ENCODE measurements at regions not wholly inside any gene's neighbourhood (a gene's known extent, or its start where the extent isn't known, plus 50 kb on each side); places are given as distances from the start of the nearest gene placed in this dataset.

DNA sequence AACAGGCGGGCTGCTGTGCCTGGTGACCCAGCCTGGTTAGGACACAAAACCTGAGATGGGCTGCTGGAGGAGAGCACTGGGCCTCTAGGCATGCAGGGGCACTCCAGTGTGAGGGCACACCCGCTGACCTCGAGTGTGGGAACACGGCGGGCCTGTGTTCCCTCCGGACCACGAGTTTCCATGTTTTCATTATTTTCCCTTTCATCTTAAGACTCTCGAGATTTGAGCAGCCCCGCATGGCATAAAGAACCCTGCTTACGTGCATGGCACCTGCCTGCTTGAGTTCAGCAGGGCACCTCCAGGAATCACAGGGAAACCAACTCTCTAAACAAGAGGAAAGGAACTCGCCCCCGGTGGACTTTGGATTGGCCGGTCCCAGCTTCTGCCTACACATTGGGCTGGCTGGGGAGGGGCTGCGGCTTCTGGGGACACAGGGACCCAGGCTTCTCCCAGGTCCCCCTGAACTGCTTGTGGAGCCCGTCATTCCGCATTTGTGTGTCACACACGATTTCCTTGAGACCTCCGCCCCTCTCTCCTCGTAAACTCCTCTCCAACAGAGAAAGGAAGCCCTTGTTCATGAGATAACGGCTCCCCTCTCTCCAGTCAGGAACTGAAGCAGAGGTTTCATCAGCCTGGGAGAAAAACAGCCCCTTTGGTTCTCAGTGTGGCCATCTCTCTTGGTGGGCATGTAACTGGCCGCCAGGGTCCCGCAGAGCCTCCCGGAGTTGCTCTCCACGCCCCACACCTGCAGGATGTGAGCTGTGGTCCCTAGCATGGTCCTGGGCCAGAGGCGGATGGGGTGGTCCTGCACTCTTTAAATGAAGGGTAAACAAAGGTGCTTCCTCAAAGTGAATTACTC, 181.8 kb downstream of the TTLL2 start:
- DNase-seq (ENCODE audit: low spot score), result no peak
- TF ChIP-seq, protein P1, sequence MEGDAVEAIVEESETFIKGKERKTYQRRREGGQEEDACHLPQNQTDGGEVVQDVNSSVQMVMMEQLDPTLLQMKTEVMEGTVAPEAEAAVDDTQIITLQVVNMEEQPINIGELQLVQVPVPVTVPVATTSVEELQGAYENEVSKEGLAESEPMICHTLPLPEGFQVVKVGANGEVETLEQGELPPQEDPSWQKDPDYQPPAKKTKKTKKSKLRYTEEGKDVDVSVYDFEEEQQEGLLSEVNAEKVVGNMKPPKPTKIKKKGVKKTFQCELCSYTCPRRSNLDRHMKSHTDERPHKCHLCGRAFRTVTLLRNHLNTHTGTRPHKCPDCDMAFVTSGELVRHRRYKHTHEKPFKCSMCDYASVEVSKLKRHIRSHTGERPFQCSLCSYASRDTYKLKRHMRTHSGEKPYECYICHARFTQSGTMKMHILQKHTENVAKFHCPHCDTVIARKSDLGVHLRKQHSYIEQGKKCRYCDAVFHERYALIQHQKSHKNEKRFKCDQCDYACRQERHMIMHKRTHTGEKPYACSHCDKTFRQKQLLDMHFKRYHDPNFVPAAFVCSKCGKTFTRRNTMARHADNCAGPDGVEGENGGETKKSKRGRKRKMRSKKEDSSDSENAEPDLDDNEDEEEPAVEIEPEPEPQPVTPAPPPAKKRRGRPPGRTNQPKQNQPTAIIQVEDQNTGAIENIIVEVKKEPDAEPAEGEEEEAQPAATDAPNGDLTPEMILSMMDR (IDR thresholded peaks at IDR 0.05; ENCODE audit: extremely low read depth, missing control alignments), result no peak

DNA sequence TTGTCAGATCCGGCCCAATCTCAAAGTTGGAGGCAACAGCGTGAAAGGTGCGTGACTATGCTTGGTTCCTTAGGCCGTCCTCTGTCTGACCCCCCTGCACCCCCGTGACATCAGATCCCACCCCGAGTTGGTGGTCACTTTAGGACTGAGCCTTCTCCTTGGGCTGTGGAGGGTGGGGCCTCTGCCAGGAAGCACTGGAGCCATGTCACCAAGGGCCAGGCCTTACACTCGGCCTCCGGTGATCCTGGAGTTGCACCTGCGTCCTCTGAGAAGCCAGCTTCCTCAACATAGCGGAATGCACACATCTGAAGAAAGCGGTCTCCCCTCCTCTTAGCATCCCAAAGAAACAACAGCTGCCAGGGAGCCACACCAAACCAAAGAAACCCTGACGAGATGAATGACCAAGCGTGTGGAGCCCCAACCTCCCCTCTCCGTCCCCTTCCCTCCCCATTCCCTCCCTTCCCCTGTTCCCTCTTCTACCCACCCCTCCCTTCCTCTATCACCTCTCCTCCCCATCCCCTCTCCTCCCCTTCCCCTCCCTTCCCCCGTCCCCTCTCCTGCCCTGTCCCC, 182.6 kb downstream of the TTLL2 start:
- DNase-seq (ENCODE audit: low spot score), result no peak
- TF ChIP-seq, protein P1 (IDR thresholded peaks at IDR 0.05; ENCODE audit: extremely low read depth, missing control alignments), result no peak

DNA sequence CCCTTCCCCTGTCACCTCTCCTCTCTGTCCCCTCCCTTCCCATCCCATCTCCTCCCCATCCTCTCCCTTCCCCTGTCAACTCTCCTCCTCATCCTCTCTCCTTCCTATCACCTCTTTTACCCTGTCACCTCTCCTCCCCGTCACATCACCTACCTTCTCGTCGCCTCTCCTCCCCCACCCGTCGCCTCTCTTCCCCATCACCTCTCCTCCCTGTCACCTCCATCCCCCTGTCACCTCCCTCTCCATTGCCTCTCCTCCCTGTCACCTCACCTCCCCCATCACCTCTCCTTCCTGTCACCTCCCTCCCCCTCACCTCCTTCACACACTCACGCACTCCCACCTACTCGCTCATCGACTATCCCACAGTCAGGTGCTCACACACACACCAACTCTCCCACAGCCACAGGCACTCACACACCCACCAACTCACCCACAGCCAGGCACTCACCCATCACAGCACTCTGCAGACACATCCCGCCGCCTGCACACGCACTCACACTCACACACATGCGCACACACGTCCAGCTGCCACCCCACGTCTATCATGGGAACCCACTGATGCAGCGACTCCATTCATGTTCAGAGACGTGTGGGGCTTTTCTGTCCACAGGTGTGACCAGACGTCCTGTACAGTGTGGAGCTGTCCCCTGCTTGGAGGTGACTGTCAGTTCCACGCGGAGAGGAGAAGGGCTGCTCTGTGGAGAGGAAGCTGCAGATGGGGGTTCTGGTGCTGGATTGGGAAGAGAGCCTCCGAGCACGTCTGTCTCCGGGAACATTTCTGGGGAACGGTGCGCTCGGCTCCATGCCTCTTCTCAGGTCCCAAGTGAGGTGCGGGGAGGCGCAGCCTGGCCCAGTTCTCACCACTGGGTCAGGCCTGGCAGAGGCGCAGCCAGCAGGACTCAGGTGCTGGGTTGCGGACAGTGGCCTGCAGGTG, 184.3 kb downstream of the TTLL2 start:
- no peak for DNase-seq (ENCODE audit: low spot score)
- TF ChIP-seq, protein P1 (IDR thresholded peaks at IDR 0.05; ENCODE audit: extremely low read depth, missing control alignments), result no peak

DNA sequence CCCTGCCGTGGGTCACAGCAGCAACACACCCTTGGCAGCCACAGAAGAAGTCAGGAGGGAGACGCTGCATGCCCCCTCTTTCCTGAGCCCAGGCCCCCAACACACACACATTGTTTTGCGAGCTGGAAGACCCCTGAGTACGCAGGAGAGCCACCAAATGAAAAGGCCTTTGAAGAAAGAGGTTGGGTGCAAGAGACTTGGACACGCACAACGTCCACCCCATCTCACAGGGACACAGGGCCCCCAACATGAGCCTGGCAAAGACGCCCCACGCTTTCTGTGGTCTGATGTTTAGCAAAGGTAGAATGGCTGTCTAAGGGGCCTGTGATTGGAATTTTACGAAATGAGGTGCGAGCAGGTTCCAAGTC, 185.0 kb downstream of the TTLL2 start:
- no peak for DNase-seq (ENCODE audit: low spot score)
- TF ChIP-seq, protein P1 (IDR thresholded peaks at IDR 0.05; ENCODE audit: extremely low read depth, missing control alignments), result no peak

DNA sequence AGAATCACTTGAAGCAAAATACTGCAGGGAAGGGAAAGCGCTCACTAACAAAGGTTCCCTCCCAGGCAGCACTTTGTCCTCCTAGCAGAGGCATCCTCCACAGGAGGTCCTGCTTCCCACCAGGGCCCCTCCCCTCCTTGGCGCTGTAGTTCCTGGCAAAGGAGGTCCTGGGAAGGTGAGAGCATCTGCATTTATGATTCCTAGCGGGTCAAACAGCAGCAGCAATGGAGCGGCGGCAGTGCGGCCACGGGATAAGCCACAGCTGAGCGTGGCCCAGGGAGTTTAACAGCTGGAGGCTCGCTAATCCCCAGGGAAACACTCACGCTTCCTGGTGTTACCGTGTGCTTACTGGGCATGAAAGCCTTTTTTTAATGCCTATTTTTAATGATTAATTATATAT, 185.8 kb downstream of the TTLL2 start:
- TF ChIP-seq, protein P1 (IDR thresholded peaks at IDR 0.05; ENCODE audit: extremely low read depth, missing control alignments), result no peak
- no peak for DNase-seq (ENCODE audit: low spot score)

DNA sequence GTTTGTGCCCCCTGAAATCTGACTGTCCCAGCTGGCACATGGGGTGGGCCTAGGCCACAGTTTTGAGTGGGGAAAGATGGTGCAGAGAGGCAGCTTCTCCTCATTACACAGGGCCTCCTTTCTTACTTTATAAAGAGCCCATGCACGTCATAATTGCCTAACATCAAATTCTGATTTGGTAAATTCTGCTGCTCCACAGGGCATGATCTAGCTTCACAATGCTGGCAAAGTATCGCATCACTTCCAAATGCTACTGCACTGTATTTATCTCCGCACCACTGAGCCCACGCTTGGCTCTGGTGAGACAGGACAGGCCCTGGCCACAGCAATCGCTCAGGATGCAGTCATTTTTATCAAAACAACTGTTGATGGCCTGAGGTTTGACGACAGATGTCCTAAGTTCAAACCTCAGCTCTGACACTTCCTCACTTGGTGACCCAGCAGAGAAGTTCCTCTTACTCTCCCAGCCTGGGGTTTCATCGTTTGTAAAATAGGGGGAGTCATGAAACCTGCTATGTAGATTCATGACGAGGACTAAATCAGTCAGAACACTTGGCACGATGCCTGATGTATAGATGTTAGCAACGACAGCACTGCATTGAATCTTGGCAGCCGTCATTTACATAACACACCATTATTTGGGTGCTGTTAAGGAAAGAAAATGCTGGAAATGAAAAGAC, 187.9 kb downstream of the TTLL2 start:
- TF ChIP-seq, protein P1 (IDR thresholded peaks at IDR 0.05; ENCODE audit: extremely low read depth, missing control alignments), result no peak
- DNase-seq (ENCODE audit: low spot score), result no peak
